ENCODE measurements at regions not wholly inside any gene's neighbourhood (a gene's known extent, or its start where the extent isn't known, plus 50 kb on each side); places are given as distances from the start of the nearest gene placed in this dataset.

GRCh38 chr10:107436568-107436967 lies 272.1 kb upstream of the SORCS1 start:
- no peak for DNase-seq (ENCODE audit: low spot score)
- in situ Hi-C loops (cut with MboI; ENCODE audit: low pct_unique_long_range_greater_than_20kb, low sequenced_read_pairs, unreplicated experiment): no loop called here
- TF ChIP-seq CTCF (IDR thresholded peaks at IDR 0.05; ENCODE audit: extremely low read depth, insufficient read depth, missing control alignments): no peak

- no peak for DNase-seq (ENCODE audit: low spot score)
- in situ Hi-C loops (cut with MboI; ENCODE audit: low pct_unique_long_range_greater_than_20kb, low sequenced_read_pairs, unreplicated experiment): no loop called here
Measured at GRCh38 chr10:107434854-107435253, 270.3 kb upstream of the SORCS1 start.

GRCh38 chr10:107434201-107434600 lies 269.7 kb upstream of the SORCS1 start:
- in situ Hi-C loops (cut with MboI; ENCODE audit: low pct_unique_long_range_greater_than_20kb, low sequenced_read_pairs, unreplicated experiment): no loop called here
- no peak for DNase-seq (ENCODE audit: low spot score)
- TF ChIP-seq CTCF (IDR thresholded peaks at IDR 0.05; ENCODE audit: extremely low read depth, insufficient read depth, missing control alignments): no peak

More at GRCh38 chr10:107434854-107435253, 270.3 kb upstream of the SORCS1 start:
- no peak for TF ChIP-seq CTCF (IDR thresholded peaks at IDR 0.05; ENCODE audit: extremely low read depth, insufficient read depth, missing control alignments)

GRCh38 chr10:107433605-107434004 lies 269.1 kb upstream of the SORCS1 start:
- in situ Hi-C loops (cut with MboI; ENCODE audit: low pct_unique_long_range_greater_than_20kb, low sequenced_read_pairs, unreplicated experiment): no loop called here
- no peak for TF ChIP-seq CTCF (IDR thresholded peaks at IDR 0.05; ENCODE audit: extremely low read depth, insufficient read depth, missing control alignments)
- no peak for DNase-seq (ENCODE audit: low spot score)

- DNase-seq (ENCODE audit: low spot score): no peak
- TF ChIP-seq CTCF (IDR thresholded peaks at IDR 0.05; ENCODE audit: extremely low read depth, insufficient read depth, missing control alignments): no peak
- in situ Hi-C loops (cut with MboI; ENCODE audit: low pct_unique_long_range_greater_than_20kb, low sequenced_read_pairs, unreplicated experiment): no loop called here
Measured at GRCh38 chr10:107430446-107430845, 265.9 kb upstream of the SORCS1 start.

GRCh38 chr10:107427016-107427415 lies 262.5 kb upstream of the SORCS1 start:
- DNase-seq (ENCODE audit: low spot score): no peak

More at GRCh38 chr10:107427016-107427415, 262.5 kb upstream of the SORCS1 start:
- no peak for TF ChIP-seq CTCF (IDR thresholded peaks at IDR 0.05; ENCODE audit: extremely low read depth, insufficient read depth, missing control alignments)
- in situ Hi-C loops (cut with MboI; ENCODE audit: low pct_unique_long_range_greater_than_20kb, low sequenced_read_pairs, unreplicated experiment): no loop called here
